Endothelial cell (in vitro differentiated cells): ENCODE measurements at regions not wholly inside any gene's neighbourhood (a gene's known extent, or its start where the extent isn't known, plus 50 kb on each side); places are given as distances from the start of the nearest gene placed in this dataset.

Source experiments
- DNase-seq: peaks from one replicate; pipeline ENCODE4 v3.0.0; 2021; ENCODE audit warnings: low spot score
- H3K27ac Mint-ChIP-seq: one replicate; pipeline ENCODE4 v1.8.0; 2021; ENCODE audit warnings: mixed read lengths, inconsistent platforms; ENCODE audit not compliant: unreplicated experiment
- H3K27me3 Mint-ChIP-seq: one replicate; pipeline ENCODE4 v1.8.0; 2021; ENCODE audit warnings: mild to moderate bottlenecking, moderate library complexity, mixed read lengths, inconsistent platforms; ENCODE audit not compliant: unreplicated experiment
- H3K36me3 Mint-ChIP-seq: one replicate; pipeline ENCODE4 v1.8.0; 2021; ENCODE audit warnings: mild to moderate bottlenecking, low read depth, mixed read lengths, inconsistent platforms; ENCODE audit not compliant: unreplicated experiment
- H3K4me1 Mint-ChIP-seq: one replicate; pipeline ENCODE4 v1.8.0; 2021; ENCODE audit warnings: mild to moderate bottlenecking, mixed read lengths, inconsistent platforms; ENCODE audit not compliant: unreplicated experiment
- H3K4me3 Mint-ChIP-seq: one replicate; pipeline ENCODE4 v1.8.0; 2021; ENCODE audit warnings: mild to moderate bottlenecking, mixed read lengths, inconsistent platforms; ENCODE audit not compliant: unreplicated experiment
- H3K9me3 Mint-ChIP-seq: one replicate; pipeline ENCODE4 v1.8.0; 2021; ENCODE audit warnings: mixed read lengths, inconsistent platforms; ENCODE audit not compliant: unreplicated experiment
- CTCF ChIP-seq: fragments of 200-600 bp; sonication (generic); IDR thresholded peaks from one replicate; pipeline ENCODE4 v1.5.0; 2021; ENCODE audit warnings: antibody characterized with exemption; ENCODE audit not compliant: unreplicated experiment

- Mint-ChIP-seq H3K4me1 (no peaks in the 10 kb centered on the region), H3K4me3 (no peak overlapping the region), H3K36me3 (no peaks in the 10 kb centered on the region), H3K9me3 (no peaks in the 10 kb centered on the region), H3K27me3 (no peaks in the 10 kb centered on the region), H3K27ac (no peak overlapping the region)
- DNase-seq = no peak
- TF ChIP-seq CTCF = no peak
Observed at GRCh38 chr2:81550277-81550676, 1245.7 kb upstream of the LRRTM1 start.

- H3K27ac Mint-ChIP-seq = no peak overlapping the region
- H3K9me3 Mint-ChIP-seq = no peaks in the 10 kb centered on the region
- H3K4me1 Mint-ChIP-seq = no peaks in the 10 kb centered on the region
- H3K4me3 Mint-ChIP-seq = no peak overlapping the region
- DNase-seq = no peak
- TF ChIP-seq CTCF = no peak
- no peaks in the 10 kb centered on the region for H3K36me3 Mint-ChIP-seq
- H3K27me3 Mint-ChIP-seq = no peaks in the 10 kb centered on the region
Observed at GRCh38 chr2:81549646-81550045, 1245.1 kb upstream of the LRRTM1 start.

- H3K4me3 Mint-ChIP-seq = no peak overlapping the region
- no peaks in the 10 kb centered on the region for H3K27me3 Mint-ChIP-seq
- no peaks in the 10 kb centered on the region for H3K9me3 Mint-ChIP-seq
- H3K27ac Mint-ChIP-seq = no peak overlapping the region
- no peaks in the 10 kb centered on the region for H3K36me3 Mint-ChIP-seq
- no peak for TF ChIP-seq CTCF
- peaks cover 3% of the 10 kb centered on the region for H3K4me1 Mint-ChIP-seq
- DNase-seq = no peak
Observed at GRCh38 chr2:81545626-81546025, 1241.1 kb upstream of the LRRTM1 start.

GRCh38 chr2:81542119-81542518 lies 1237.6 kb upstream of the LRRTM1 start:
- Mint-ChIP-seq H3K36me3 (no peaks in the 10 kb centered on the region), H3K4me1 (peaks cover 3% of the 10 kb centered on the region), H3K9me3 (no peaks in the 10 kb centered on the region), H3K27ac (no peak overlapping the region), H3K4me3 (no peak overlapping the region), H3K27me3 (no peaks in the 10 kb centered on the region)
- TF ChIP-seq CTCF = no peak
- no peak for DNase-seq

GRCh38 chr2:81529944-81530343 lies 1225.4 kb upstream of the LRRTM1 start:
- Mint-ChIP-seq H3K9me3 (no peaks in the 10 kb centered on the region), H3K36me3 (no peaks in the 10 kb centered on the region), H3K4me3 (no peak overlapping the region), H3K4me1 (peaks cover 8% of the 10 kb centered on the region), H3K27me3 (no peaks in the 10 kb centered on the region), H3K27ac (peak overlapping the region; percentile 22)
- DNase-seq = no peak
- no peak for TF ChIP-seq CTCF
